ENCODE measurements at regions not wholly inside any gene's neighbourhood (a gene's known extent, or its start where the extent isn't known, plus 50 kb on each side); places are given as distances from the start of the nearest gene placed in this dataset.

DNA sequence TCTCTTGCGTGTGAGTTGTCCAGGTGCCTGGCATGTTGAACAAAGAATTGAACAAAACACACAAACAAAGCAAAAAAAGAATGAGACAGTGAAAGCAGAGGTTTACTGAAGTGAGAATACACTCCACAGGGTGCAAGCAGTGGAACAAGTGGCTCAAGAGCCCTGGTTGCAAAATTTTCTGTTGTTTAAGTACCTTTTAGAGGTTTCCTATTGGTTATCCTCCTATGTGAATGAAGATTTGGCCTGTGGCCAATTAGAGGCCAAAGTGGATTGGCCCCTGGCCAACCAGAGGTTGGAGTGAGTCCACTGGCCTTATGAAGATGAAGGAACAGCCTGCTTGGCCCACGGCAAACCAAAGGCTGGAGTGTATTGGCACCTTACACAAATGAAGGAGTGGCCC, 1188.5 kb upstream of the NRXN1 start:
- DNase-seq: no peak

DNA sequence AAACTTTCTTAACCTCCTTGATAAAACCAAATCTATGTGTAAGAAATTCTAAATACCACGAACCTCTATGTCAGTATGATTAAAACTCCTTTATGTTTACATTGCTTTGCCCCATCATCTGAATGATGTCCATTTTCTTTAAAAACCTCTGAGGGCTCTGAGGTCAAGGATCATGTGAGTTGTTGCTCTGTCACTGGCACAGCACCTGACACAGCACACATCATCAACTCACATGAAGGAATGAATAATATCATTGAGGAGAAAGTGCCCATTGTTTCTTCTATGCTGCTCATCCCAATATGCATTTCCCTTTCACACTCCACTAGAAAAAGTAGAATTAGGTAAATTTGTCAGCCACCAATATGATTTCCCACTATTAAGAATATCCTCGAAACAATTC, 1178.7 kb upstream of the NRXN1 start:
- DNase-seq: no peak

DNA sequence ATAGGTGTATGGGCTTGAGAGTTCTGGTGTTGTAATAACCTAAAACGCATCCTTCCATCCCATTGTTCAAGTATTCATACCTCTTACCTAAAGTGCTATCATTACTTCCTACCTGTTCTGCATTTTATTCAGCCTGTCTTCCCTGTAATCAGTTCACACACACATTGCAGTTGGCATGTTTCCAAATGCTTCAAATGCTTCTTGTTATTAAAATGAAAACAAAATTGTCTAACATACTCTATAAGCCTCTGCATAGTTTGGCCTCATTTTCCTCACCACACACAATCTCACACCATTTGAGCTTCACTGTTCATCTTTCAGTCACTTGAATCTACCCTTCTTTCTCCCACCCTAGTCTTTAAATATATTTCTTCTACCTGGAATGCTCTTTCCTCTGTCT, 1178.2 kb upstream of the NRXN1 start:
- no peak for DNase-seq

DNA sequence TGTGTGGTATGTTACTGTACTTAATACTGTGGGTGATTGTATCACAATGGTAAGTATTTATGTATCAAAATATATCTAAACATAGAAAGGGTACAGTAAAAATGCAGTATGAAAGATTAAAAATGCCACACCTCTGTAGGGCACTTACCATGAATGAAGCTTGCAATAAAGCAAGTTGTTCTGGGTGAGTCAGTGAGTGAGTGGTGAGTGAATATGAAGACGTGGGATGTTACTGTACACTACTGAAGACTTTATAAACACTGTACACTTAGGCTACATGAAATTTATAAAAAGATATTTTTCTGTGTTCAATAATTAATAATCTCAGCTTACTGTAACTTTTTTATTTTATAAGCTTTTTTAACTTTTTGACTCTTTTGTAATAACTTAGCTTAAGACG, 1162.4 kb upstream of the NRXN1 start:
- no peak for DNase-seq

DNA sequence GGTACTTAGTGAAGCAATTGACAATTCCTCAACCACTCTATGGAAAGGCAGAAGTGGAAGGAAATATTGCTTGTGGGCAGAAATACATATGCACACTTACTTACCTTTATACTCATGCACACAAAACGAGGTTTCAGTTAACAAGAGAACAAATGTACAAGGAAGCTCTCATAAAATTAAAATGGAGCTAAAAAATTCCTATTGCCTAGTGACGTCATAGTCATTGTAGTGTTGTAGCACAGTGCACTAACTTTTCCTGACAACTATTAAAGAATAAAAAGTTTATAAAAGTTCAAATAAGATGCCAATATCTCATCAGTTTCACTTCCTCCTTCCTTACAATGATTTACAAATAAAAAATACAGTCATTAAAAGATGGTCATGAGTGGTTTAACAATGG, 1161.9 kb upstream of the NRXN1 start:
- DNase-seq: no peak

DNA sequence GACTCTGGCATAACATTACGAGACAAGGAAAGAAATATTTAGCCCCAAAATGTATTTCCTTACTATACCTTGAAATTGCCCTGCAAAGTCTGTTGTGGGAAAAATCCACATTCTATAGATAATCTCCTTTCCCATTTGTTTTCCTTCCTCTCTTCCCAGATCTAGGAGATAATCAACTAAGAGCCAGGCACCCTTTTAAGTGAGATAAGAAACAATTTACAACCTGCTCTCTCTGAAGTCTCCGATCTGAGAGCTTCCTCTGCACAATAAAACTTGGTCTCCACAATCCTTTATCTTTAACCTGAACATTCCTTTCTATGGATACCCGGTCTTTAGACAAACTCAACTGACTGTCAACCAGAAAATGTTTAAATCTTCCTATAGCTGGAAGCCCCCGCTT, 1160.7 kb upstream of the NRXN1 start:
- DNase-seq: no peak

DNA sequence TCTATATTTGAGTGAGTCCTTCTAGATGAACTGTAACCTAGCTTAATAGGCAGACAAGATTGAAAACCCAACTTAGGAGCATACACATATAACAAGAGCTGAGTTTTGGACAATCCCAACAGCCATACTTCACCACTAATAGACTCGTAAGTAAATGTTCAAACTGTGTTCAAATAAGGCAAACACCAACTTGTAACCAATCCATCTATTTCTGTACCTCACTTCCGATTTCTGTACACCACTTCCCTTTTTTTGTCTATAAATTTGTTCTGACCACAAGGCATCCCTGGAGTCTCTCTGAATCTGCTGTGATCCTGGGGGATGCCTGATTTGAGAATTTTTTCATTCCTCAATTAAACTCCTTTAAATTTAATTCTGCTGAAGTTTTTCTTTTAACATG, 1149.1 kb upstream of the NRXN1 start:
- DNase-seq: no peak

DNA sequence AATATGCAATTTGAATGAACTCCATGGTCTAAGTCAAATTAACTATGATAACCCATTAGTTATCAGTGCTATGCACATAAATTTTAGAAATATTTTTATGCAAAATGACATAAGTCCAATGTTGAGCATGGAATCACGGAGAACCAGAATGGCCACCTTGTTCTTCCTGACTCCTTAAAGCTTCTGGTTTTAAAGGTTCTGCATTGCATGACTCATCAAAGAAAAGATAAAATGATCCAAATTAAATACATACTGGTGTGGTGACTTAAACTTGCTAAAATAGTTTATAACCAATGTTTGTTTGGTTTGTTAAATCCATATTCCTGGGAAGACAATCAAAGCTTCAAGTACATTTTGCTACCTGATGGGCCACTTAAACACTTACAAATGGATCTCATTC, 1146.9 kb upstream of the NRXN1 start:
- DNase-seq: no peak

DNA sequence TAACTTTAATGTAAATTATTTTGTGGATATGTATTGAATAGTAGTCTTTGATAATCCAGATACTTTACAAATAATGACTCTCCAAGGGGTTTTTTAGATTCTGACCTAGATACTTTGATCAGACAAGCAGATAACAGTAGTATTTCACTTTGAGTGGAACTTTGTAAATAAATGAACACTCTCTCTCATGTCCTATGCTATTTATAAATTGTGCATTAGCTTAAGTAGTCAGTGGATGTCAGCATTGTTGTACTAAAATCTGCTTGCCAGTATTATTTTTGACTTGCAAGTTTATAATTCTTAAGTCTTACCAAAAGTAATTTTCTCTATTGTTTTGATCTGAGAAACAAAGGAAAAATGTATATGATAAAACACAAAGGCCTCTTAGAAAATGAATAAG, 1113.1 kb upstream of the NRXN1 start:
- no peak for DNase-seq

DNA sequence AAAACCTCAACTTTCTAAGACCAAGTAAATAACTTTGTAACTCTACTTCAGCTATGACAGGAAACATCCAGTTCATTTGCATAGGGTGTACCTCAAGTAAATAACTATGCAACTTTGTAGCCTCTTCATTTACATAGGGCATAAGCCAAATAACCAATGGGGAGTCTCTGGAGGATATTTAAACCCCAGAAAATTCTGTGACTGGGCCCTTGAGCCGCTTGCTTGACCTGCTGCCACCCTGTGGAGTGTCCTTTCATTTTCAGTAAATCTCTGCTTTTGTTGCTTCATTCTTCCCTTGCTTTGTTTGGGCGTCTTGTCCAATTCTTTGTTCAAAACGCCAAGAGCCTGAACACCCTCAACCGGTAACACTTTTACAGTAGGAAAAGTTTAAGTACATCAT, 1112.7 kb upstream of the NRXN1 start:
- no peak for DNase-seq

DNA sequence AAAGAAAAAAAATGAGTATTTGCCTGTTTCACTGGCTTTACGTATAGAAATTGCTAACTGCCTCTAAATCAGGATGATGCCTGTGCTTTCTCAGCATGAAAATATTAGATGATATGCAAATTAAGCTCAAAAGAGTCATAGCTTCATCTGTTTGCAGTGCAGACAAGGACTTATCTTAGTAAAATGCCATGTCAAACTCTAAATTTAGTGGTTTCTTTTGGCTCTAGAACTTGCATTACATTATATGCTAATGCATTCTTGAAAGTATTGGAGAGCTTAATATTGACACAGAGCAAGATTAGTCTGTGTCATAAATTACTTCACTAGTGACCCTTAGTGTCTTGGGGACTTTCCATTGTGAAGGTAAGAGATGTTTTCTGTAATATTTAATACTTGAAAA, 1109.1 kb upstream of the NRXN1 start:
- DNase-seq: no peak

DNA sequence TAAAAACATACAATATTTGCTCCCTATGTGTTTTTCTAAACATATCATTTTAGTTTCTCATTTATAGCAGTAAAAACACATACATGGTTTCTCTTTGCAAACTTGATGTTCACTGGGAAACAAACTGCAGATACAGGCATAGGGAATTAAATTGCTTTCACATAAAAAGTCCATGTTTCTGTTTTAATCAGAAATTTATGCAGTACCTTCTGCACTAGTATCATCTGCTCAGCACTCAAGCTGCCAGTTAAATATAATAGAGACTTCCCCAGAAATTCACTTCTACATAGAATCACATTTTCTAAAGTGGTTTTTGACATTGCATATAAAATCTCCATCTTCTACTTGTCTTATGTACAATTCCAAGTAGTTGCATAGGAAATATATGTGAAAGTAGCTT, 1107.3 kb upstream of the NRXN1 start:
- no peak for DNase-seq

DNA sequence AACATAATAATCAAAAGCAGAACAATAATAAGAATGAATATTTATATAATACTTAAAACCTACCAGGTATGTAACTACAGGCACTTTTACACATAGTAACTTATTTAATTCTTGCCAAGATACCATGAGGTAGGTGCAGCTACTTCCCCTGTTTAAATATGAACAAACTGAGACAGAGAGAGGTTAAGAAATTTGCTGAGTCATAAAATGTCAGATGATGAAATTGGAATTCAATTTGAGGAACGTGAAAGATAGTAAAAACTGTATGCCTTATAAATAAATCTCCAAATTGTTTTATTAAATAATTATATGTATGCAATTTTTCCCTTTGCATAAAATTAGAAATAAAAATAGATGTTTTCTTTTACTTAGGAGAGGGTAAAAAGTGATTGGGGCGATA, 1103.3 kb upstream of the NRXN1 start:
- no peak for DNase-seq

DNA sequence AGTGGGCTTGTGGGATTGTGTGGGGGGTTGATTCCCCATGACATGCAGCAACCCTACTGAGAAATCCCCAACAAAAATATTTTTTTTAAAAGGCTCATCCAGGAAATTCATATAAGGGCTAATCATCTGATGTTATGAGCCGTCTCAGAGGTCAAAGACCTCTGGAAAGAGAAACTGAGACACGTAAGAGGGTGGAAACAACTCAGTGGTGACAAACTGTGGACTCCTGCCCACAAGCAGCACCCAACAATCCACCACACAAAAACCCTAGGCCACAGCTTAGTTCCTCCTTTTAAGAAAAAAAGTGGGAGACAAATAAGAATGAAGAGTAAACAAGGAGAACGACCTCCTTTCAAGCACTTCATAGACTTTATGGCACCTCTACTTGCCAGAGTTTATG, 1096.1 kb upstream of the NRXN1 start:
- no peak for DNase-seq

DNA sequence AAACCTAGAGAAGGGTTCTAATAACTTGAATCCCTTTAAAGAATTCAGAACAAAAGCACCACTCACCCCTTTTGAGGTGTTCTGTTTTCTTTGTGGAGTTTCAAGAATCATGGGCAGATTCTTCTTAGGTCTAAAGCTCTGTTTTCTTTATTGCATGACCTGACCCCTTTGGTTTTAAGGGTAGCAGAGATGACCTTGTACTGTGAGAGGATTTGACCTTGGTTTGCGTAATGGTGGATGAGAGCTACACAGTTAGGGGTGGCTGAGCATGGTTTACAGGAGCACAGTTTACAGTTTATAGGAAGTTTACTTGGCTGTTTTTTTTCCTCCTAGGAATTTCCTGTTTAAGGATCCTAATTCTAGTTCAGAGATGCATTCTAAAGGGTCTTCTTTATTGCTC, 1095.6 kb upstream of the NRXN1 start:
- no peak for DNase-seq

DNA sequence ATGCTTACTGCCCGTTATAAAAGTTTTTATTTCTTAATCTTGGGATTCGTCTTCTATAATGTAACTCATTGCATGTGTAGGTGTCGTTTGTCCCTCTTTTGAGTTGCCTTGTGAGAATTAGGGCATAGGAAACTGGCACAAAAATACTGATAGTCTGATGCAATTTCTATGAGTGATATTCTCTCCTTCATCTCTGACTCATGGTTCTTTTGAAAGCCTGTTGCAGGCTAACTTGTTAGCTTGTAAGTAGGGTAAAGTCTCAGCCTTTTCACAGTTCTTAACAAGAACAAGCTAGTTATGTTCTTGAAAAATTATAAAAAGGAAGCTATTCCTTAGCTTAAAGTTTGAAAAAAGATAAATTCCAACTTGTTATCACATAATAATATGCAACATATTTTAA, 1085.4 kb upstream of the NRXN1 start:
- DNase-seq: no peak

DNA sequence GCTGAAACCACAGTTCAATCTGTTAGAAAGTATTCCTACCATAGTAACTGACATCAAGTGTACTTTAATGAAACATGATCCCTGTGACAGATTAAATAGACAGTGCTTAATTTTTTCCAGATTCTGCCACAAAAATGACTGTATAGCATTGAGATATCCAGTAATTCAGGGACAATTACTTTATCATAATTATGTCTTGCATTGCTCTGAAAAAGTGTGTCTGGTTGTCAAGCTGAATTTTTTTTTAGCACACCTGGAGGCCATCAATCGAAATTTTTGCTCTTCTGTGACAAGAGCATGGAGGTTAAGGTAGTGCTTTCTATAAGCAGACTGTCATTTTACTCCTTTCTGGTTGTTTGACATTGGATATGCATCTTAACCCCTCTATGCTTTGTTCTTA, 1083.8 kb upstream of the NRXN1 start:
- DNase-seq: no peak

DNA sequence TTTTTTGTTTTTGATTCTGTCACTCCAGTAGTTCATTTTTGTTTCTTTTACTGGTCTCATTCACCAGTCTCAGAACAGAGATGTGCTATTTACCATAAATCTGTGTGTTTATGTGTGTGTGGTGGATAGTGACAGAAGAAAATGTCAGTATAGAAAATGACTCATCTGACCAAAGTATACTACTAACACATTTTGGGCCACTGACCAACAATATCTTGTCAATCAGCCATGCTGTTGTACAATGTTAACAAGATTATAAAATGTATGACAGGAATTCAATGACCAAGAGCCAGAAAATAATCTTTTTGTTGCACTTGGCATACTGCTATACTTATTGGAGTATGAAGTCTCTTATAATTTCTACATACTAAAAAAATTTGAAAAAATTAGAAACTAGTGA, 1081.4 kb upstream of the NRXN1 start:
- DNase-seq: no peak

DNA sequence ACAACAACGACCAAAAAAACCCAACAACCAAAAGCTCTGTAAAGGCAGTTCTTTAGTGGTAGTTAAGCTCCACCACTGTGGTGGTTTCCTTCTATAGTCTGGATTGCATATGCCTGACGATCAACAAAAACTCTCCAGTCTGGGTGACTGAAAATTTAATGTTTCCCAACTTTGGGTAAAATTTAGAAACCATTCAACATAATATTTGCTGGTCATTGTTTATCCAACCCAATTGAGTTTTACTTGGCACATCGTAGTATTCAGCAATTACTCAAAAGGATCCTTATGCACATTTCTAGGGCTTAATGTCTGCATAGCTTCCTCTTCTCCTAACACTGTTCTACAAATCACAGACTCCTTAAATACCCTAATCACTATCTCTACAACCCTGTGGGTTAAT, 1080.2 kb upstream of the NRXN1 start:
- DNase-seq: no peak

DNA sequence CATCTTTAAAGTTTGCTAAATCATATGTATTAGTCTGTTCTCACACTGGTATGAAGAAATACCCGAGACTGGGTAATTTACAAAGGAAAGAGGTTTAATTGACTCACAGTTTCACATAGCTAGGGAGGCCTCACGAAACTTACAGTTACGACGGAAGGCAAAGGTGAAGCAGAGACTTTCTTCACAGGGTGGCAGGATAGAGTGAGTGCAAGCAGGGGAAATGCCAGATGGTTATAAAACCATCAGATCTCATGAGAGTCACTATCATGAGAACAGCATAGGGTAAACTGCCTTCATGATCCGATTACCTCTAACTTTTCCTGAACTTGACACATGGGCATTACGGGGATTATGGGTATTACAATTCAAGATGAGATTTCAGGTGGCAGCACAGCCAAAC, 1075.2 kb upstream of the NRXN1 start:
- no peak for DNase-seq

DNA sequence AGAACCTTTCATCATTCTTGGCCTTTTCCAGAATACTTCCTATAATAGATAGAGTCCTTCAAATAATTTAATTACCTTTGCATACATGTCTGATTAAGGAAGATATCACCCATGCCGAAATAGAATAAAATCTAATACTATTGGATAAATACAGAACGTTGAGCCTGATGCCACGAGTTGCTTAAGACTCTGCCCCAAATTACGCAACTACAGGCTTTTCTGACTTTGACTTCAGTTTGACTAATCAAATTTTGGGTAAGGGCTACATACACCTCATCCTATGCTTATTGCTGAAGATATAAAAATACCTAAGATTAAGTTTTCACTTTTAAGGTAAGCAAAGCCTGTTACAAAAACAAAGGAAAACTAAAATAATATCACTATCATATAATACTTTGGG, 1065.1 kb upstream of the NRXN1 start:
- no peak for DNase-seq

DNA sequence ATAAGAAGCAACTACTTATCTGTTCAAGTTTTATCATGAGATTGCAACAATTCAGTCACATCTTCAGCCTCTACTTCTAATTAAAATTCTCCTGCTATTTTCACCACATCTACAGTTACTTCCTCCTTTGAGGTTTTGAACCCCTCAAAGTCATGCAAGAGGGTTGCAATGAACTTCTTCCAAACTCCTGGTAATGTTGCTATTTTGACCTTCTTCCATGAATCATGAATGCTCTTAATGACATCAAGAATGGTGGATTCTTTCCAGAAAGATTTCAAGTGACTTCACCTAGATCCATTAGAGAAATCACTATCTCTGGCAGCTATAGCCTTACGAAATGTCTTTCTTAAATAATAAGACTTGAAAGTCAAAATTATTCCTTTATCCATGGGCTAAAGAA, 1052.8 kb upstream of the NRXN1 start:
- DNase-seq: no peak

DNA sequence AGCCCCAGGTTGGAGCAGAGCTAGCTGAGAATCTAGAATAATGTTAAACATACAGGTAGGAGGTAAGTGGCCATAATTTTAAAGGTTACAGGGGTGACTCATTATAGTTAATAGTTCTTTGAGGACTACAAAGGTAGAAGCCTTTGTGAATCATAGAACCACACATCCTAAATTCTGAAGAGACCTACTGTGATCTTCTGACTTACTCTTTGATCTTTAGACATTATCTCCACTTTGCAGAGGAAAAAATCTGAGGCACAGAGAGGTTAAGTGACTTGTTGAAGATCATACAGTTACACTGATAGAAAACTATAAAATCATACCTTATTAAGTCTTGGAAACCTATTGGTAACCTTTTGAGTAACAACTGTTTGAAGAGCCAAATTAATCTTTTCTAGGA, 1051.3 kb upstream of the NRXN1 start:
- no peak for DNase-seq

DNA sequence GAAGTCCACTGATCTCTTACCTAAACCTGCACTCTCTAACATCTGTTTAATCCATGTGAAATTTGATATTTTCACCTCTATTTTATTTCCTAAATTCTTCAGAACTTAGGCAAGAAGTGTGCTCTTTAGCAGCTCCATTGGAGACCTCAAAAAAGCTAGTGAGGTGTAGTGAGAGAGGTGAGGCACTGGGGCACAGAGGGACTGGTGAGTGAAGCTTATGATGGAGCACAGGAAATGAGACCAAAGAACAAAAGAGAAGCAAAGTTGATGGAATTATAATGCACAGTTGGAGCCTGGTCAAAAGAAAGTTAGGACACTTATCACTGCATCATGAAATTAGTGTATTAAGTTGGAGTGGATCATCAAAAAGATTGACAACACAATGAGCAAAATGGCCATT, 1050.7 kb upstream of the NRXN1 start:
- DNase-seq: no peak

DNA sequence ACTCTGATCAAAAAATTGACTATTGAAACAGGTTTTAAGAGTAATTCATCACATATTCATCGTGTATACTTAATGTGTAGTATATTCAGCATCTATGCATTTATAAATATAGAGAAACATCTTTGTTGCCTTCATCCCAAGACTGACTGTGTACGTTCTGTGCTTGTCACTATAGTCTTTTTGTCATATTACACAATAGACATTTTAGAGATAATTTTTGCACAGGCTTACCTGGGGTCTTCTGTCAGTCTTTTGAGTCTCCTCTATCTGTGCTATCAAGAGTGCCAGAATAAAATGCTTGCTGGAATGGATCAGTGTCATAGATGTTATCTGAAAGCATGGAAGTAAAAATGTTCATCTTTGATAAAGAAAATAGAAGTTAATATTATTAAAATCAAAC, 1047.7 kb upstream of the NRXN1 start:
- no peak for DNase-seq

DNA sequence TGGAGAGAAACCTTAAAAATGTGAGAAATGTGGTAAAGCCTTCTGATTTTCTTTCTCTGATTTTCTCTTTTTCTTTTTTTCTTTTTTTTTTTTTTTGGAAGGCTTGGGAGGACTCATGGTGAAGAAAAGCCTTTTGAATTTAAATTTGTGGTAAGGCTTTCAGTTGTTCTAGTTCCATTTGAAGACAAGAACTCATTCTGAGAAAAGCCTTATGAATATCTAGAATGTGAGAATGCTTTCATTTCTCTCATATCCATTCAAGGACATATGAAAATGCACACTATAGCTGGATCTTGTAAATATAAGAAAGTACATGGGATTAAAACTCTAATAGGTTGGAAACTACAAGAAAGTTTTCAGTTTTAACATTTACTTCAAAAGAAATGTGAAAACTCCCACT, 1045.2 kb upstream of the NRXN1 start:
- no peak for DNase-seq
